OCI-LY7 (cell line): ENCODE measurements at regions not wholly inside any gene's neighbourhood (a gene's known extent, or its start where the extent isn't known, plus 50 kb on each side); places are given as distances from the start of the nearest gene placed in this dataset.

Experiments
- CTCF ChIP-seq: fragments of 200-600 bp; sonication (generic); conservative IDR thresholded peaks from 2 replicates; pipeline ENCODE4 v1.5.1; 2014; ENCODE audit warnings: mild to moderate bottlenecking, antibody characterized with exemption, low read length, moderate library complexity, mixed read lengths
- EZH2phosphoT487 ChIP-seq: fragments of 200-600 bp; sonication (generic); IDR thresholded peaks from 2 replicates; pipeline ENCODE4 v1.6.1; 2018; ENCODE audit warnings: low read depth, borderline replicate concordance, mild to moderate bottlenecking, mixed run types, antibody characterized with exemption, low read length, moderate library complexity, mixed read lengths

GRCh38 chr21:17428980-17429379 lies 83.9 kb upstream of the CXADR start:
- TF ChIP-seq CTCF (no peak), EZH2phosphoT487 (no peak)
